SK-N-SH (cell line): ENCODE measurements at regions not wholly inside any gene's neighbourhood (a gene's known extent, or its start where the extent isn't known, plus 50 kb on each side); places are given as distances from the start of the nearest gene placed in this dataset.

Source experiments
- CTCF ChIA-PET: fragments of 300-600, 350-600 bp; formaldehyde crosslinking; extraction: SDS; loops from one replicate; lab custom pipeline; 2021; lab: Yijun Ruan, JAX
- POLR2A ChIA-PET: fragments of 350-600 bp; sonication (Branson Sonifier 250); formaldehyde crosslinking; extraction: SDS; loops from one replicate; lab custom pipeline; 2020; ENCODE audit warnings: antibody characterized with exemption, inconsistent platforms; lab: Yijun Ruan, JAX
- DNase-seq: peaks from one replicate; pipeline ENCODE4 v3.0.0; 2012
- H2AFZ ChIP-seq: fragments of 200-600 bp; sonication (generic); 2 replicates; pipeline ENCODE4 v1.8.1; 2016; ENCODE audit warnings: antibody characterized with exemption, mild to moderate bottlenecking, low read depth
- H3F3A ChIP-seq: fragments of 200-600 bp; sonication (generic); replicated peaks from 2 replicates; pipeline ENCODE3; 2016; ENCODE audit warnings: antibody characterized with exemption, mild to moderate bottlenecking; ENCODE audit not compliant: insufficient read depth
- H3K27ac ChIP-seq, 2 experiments: fragments of 200-500 bp in 1 of 2; fragments of 200-600 bp in 1 of 2; sonication (Bioruptor generic) in 1 of 2; sonication (generic), shearing (Covaris generic) in 1 of 2; 2 replicates each; pipeline versions ENCODE4 v1.5.1 to v1.6.1; 2014 to 2016; ENCODE audit warnings: low read depth in 2 of 2, inconsistent platforms in 1 of 2, low read length in 1 of 2, mild to moderate bottlenecking in 1 of 2, mixed read lengths in 1 of 2
- H3K27me3 ChIP-seq: fragments of 200-600 bp; sonication (generic), shearing (Covaris generic); 2 replicates; pipeline ENCODE4 v1.6.1; 2016; ENCODE audit warnings: mixed run types; ENCODE audit not compliant: insufficient read depth
- H3K36me3 ChIP-seq, 2 experiments: fragments of 200-500 bp in 1 of 2; fragments of 200-600 bp in 1 of 2; sonication (Bioruptor generic) in 1 of 2; sonication (generic) in 1 of 2; replicated peaks in 1 of 2; 2 replicates each; pipeline versions ENCODE3 to v1.5.1; 2014 to 2016; ENCODE audit warnings: low read length in 1 of 2, mild to moderate bottlenecking in 1 of 2; ENCODE audit not compliant: insufficient read depth in 2 of 2, control insufficient read depth in 1 of 2
- H3K4me1 ChIP-seq, 2 experiments: fragments of 200-500 bp in 1 of 2; fragments of 200-600 bp in 1 of 2; sonication (Bioruptor generic) in 1 of 2; sonication (generic), shearing (Covaris generic) in 1 of 2; 2 replicates each; pipeline versions ENCODE4 v1.5.1 to v1.6.1; 2014 to 2016; ENCODE audit warnings: low read depth in 1 of 2, low read length in 1 of 2, mixed run types in 1 of 2; ENCODE audit not compliant: insufficient read depth in 2 of 2, control insufficient read depth in 1 of 2
- H3K4me2 ChIP-seq: fragments of 200-600 bp; sonication (generic), shearing (Covaris generic); 2 replicates; pipeline ENCODE4 v1.6.1; 2017; ENCODE audit warnings: mixed run types
- H3K4me3 ChIP-seq, 2 experiments: fragments of 200-500 bp in 1 of 2; fragments of 200-600 bp in 1 of 2; sonication (Bioruptor generic) in 1 of 2; sonication (generic), shearing (Covaris generic) in 1 of 2; 2 replicates each; pipeline versions ENCODE4 v1.5.1 to v1.8.1; 2014 to 2016; ENCODE audit warnings: low read depth in 2 of 2, inconsistent platforms in 1 of 2, low read length in 1 of 2, mild to moderate bottlenecking in 1 of 2, mixed read lengths in 1 of 2, moderate library complexity in 1 of 2
- H3K79me2 ChIP-seq: fragments of 200-600 bp; sonication (generic); 2 replicates; pipeline ENCODE4 v1.8.1; 2017; ENCODE audit warnings: mild to moderate bottlenecking; ENCODE audit not compliant: insufficient read depth
- H3K9ac ChIP-seq: fragments of 200-600 bp; sonication (generic); 2 replicates; pipeline ENCODE4 v1.6.1; 2017; ENCODE audit warnings: mixed run types
- H3K9me2 ChIP-seq: fragments of 200-600 bp; sonication (generic); 2 replicates; pipeline ENCODE4 v1.6.1; 2017; ENCODE audit warnings: mixed run types
- H3K9me3 ChIP-seq: fragments of 200-600 bp; sonication (generic); 2 replicates; pipeline ENCODE4 v1.6.1; 2017; ENCODE audit warnings: mixed run types, mild to moderate bottlenecking, moderate library complexity
- H4K20me1 ChIP-seq: fragments of 200-600 bp; sonication (generic); 2 replicates; pipeline ENCODE4 v1.6.1; 2017; ENCODE audit warnings: mild to moderate bottlenecking, mixed run types; ENCODE audit not compliant: insufficient read depth
- EP300 ChIP-seq, 2 experiments: IDR thresholded peaks; 2 replicates each; pipeline versions ENCODE4 v1.4.0 to v1.6.1; 2012; ENCODE audit warnings: borderline replicate concordance in 1 of 2, low read depth in 1 of 2, low read length in 1 of 2
- EZH2phosphoT487 ChIP-seq: fragments of 200-600 bp; sonication (generic); IDR thresholded peaks from 2 replicates; pipeline ENCODE4 v1.6.1; 2017; ENCODE audit warnings: low read depth, mixed run types, mild to moderate bottlenecking, antibody characterized with exemption, moderate library complexity, borderline replicate concordance
- FOSL2 ChIP-seq: IDR thresholded peaks from 2 replicates; pipeline ENCODE4 v1.4.0; 2012; ENCODE audit warnings: low read depth, mild to moderate bottlenecking, moderate library complexity, borderline replicate concordance
- FOXJ3 ChIP-seq: sonication (generic); formaldehyde crosslinking; IDR thresholded peaks from 2 replicates; pipeline ENCODE4 v1.5.1; 2020; ENCODE audit warnings: mild to moderate bottlenecking, missing genetic modification reagents
- GATA2 ChIP-seq: sonication (generic); formaldehyde crosslinking; IDR thresholded peaks from 2 replicates; pipeline ENCODE4 v1.5.0; 2020; ENCODE audit warnings: mild to moderate bottlenecking, missing genetic modification reagents
- JUND ChIP-seq: IDR thresholded peaks from 2 replicates; pipeline ENCODE4 v1.4.0; 2012
- MEF2A ChIP-seq: IDR thresholded peaks from 2 replicates; pipeline ENCODE4 v1.4.0; 2012; ENCODE audit warnings: low read depth, borderline replicate concordance
- MXI1 ChIP-seq: IDR thresholded peaks from 2 replicates; pipeline ENCODE4 v1.6.1; 2012; ENCODE audit warnings: mild to moderate bottlenecking, low read depth, low read length, improper control_type of control experiment
- NFIC ChIP-seq: IDR thresholded peaks from 2 replicates; pipeline ENCODE4 v1.4.0; 2012; ENCODE audit warnings: borderline replicate concordance
- RAD21 ChIP-seq: IDR thresholded peaks from 2 replicates; pipeline ENCODE4 v1.6.1; 2012; ENCODE audit warnings: mild to moderate bottlenecking, low read length
- RCOR1 ChIP-seq: fragments of 150-350 bp; IDR thresholded peaks from 2 replicates; pipeline ENCODE4 v1.6.1; 2017; ENCODE audit warnings: antibody characterized with exemption, low read length
- RFX5 ChIP-seq: IDR thresholded peaks from 2 replicates; pipeline ENCODE4 v1.6.1; 2012; ENCODE audit warnings: mild to moderate bottlenecking, improper control_type of control experiment, low read length
- SMC3 ChIP-seq: IDR thresholded peaks from 2 replicates; pipeline ENCODE4 v1.6.1; 2012; ENCODE audit warnings: low read depth, low read length, improper control_type of control experiment
- TAF1 ChIP-seq: IDR thresholded peaks from 2 replicates; pipeline ENCODE4 v1.6.1; 2012; ENCODE audit warnings: low read depth, mild to moderate bottlenecking, low read length, moderate library complexity, borderline replicate concordance
- TCF12 ChIP-seq: IDR thresholded peaks from 2 replicates; pipeline ENCODE4 v1.4.0; 2012
- YY1 ChIP-seq: IDR thresholded peaks from 2 replicates; pipeline ENCODE4 v1.4.0; 2012; ENCODE audit warnings: low read depth, mild to moderate bottlenecking
- WGBS: methylation state at CpG from one replicate; pipeline ENCODE4 v1.1.6; 2017; ENCODE audit warnings: low lambda C conversion rate; 5-methylcytosine and 5-hydroxymethylcytosine counted together
- TF ChIP-seq, protein P1 (sequence below): fragments of 200-600 bp; sonication (generic); IDR thresholded peaks from 2 replicates; pipeline ENCODE4 v1.6.1; 2017; ENCODE audit warnings: antibody characterized with exemption, mild to moderate bottlenecking, moderate library complexity
- TF ChIP-seq, protein P2 (sequence below): IDR thresholded peaks from 2 replicates; pipeline ENCODE4 v1.4.0; 2012; ENCODE audit warnings: low read depth, borderline replicate concordance
- TF ChIP-seq, protein P3 (sequence below): IDR thresholded peaks from 2 replicates; pipeline ENCODE4 v1.6.1; 2012; ENCODE audit warnings: mild to moderate bottlenecking, low read depth, low read length, moderate library complexity
- TF ChIP-seq, protein P4 (sequence below): IDR thresholded peaks from 2 replicates; pipeline ENCODE4 v1.4.0; 2012; ENCODE audit warnings: low read depth

DNA sequence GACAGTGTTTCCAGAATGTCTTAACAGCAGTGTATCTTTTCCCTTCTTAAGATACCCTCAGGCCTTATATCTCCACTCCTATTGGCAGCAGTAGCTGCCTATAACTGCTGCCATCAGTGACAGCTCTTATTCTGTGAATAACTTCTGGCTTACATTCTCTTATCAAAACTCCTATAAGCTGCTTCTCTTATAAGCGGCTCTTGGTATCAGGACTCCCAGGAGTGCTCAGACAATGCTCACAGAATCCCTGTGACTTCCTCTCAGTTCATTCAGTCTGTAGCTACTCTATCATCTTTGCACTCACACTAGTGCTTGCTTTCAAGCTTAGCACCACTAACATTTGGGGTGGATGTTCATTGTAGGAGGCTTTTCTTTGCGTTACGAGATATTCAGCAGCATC is 143.7 kb upstream of the CDH7 start:
- H3K4me2 ChIP-seq: no peak overlapping the region
- H3K4me1 ChIP-seq: no peaks in the 10 kb centered on the region
- no peak overlapping the region for H3K27ac ChIP-seq
- no peak overlapping the region for H3K4me3 ChIP-seq
- no peaks in the 10 kb centered on the region for H3K36me3 ChIP-seq
- no peaks in the 10 kb centered on the region for H3K9me3 ChIP-seq
- no peaks in the 10 kb centered on the region for H3K27me3 ChIP-seq
- H3K9ac ChIP-seq: no peak overlapping the region
- DNase-seq: no peak
- CTCF ChIA-PET: no interaction called here
- TF ChIP-seq EP300 (IDR thresholded peaks at IDR 0.05; ENCODE audit: borderline replicate concordance in 1 of 2, low read depth in 1 of 2, low read length in 1 of 2) (no peak), GATA2 (CRISPR knock-in tag) (no peak), FOXJ3 (CRISPR knock-in tag) (no peak), TAF1 (no peak), MXI1 (no peak), RFX5 (no peak), JUND (no peak), RCOR1 (no peak), MEF2A (no peak)
- TF ChIP-seq, protein P1, sequence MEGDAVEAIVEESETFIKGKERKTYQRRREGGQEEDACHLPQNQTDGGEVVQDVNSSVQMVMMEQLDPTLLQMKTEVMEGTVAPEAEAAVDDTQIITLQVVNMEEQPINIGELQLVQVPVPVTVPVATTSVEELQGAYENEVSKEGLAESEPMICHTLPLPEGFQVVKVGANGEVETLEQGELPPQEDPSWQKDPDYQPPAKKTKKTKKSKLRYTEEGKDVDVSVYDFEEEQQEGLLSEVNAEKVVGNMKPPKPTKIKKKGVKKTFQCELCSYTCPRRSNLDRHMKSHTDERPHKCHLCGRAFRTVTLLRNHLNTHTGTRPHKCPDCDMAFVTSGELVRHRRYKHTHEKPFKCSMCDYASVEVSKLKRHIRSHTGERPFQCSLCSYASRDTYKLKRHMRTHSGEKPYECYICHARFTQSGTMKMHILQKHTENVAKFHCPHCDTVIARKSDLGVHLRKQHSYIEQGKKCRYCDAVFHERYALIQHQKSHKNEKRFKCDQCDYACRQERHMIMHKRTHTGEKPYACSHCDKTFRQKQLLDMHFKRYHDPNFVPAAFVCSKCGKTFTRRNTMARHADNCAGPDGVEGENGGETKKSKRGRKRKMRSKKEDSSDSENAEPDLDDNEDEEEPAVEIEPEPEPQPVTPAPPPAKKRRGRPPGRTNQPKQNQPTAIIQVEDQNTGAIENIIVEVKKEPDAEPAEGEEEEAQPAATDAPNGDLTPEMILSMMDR: no peak
- no peaks in the 10 kb centered on the region for H3K9me2 ChIP-seq
- no peaks in the 10 kb centered on the region for H4K20me1 ChIP-seq
- 36% methylated on average over 3 of the region's 3 CpGs for WGBS
- POLR2A ChIA-PET: no interaction called here
- no peaks in the 10 kb centered on the region for H3K79me2 ChIP-seq
- H3F3A ChIP-seq: no peaks in the 10 kb centered on the region
- no peak overlapping the region for H2AFZ ChIP-seq

DNA sequence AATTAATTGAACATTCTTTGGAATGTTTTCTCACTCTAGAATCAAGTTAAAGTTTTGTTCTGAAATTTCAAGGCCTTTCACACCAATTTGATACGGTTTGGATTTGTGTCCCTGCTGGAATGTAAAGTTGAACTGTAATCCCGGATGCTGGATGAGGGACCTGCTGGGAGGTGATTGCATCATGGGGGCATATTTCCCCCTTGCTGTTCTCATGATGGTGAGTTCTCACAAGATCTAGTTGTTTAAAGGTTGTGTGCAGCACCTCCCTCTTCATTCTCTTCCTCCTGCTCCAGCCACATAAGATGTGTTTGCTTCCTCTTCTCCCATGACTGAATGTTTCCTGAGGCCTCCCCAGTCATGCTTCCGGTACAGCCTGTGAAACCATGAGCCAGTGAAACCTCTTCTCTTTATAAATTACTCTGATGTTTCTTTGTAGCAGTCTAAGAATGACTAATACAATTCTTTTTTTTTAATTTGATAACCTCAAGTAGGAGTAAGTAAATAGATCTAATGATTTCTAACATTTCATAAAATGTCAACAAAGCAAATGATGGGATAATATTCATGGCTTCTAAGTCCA is 144.2 kb upstream of the CDH7 start:
- no peak overlapping the region for H3K27ac ChIP-seq
- TF ChIP-seq FOSL2: no peak
- no peak for TF ChIP-seq TAF1
- TF ChIP-seq, protein P2, sequence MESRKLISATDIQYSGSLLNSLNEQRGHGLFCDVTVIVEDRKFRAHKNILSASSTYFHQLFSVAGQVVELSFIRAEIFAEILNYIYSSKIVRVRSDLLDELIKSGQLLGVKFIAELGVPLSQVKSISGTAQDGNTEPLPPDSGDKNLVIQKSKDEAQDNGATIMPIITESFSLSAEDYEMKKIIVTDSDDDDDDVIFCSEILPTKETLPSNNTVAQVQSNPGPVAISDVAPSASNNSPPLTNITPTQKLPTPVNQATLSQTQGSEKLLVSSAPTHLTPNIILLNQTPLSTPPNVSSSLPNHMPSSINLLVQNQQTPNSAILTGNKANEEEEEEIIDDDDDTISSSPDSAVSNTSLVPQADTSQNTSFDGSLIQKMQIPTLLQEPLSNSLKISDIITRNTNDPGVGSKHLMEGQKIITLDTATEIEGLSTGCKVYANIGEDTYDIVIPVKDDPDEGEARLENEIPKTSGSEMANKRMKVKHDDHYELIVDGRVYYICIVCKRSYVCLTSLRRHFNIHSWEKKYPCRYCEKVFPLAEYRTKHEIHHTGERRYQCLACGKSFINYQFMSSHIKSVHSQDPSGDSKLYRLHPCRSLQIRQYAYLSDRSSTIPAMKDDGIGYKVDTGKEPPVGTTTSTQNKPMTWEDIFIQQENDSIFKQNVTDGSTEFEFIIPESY: no peak
- no peak for TF ChIP-seq RFX5
- TF ChIP-seq NFIC: no peak
- no peak for TF ChIP-seq TCF12
- TF ChIP-seq RAD21: no peak
- no peak for TF ChIP-seq YY1
- TF ChIP-seq EZH2phosphoT487: no peak
- TF ChIP-seq SMC3: no peak
- TF ChIP-seq EP300 (IDR thresholded peaks at IDR 0.05; ENCODE audit: borderline replicate concordance in 1 of 2, low read depth in 1 of 2, low read length in 1 of 2): no peak
- TF ChIP-seq JUND: no peak
- TF ChIP-seq, protein P3, sequence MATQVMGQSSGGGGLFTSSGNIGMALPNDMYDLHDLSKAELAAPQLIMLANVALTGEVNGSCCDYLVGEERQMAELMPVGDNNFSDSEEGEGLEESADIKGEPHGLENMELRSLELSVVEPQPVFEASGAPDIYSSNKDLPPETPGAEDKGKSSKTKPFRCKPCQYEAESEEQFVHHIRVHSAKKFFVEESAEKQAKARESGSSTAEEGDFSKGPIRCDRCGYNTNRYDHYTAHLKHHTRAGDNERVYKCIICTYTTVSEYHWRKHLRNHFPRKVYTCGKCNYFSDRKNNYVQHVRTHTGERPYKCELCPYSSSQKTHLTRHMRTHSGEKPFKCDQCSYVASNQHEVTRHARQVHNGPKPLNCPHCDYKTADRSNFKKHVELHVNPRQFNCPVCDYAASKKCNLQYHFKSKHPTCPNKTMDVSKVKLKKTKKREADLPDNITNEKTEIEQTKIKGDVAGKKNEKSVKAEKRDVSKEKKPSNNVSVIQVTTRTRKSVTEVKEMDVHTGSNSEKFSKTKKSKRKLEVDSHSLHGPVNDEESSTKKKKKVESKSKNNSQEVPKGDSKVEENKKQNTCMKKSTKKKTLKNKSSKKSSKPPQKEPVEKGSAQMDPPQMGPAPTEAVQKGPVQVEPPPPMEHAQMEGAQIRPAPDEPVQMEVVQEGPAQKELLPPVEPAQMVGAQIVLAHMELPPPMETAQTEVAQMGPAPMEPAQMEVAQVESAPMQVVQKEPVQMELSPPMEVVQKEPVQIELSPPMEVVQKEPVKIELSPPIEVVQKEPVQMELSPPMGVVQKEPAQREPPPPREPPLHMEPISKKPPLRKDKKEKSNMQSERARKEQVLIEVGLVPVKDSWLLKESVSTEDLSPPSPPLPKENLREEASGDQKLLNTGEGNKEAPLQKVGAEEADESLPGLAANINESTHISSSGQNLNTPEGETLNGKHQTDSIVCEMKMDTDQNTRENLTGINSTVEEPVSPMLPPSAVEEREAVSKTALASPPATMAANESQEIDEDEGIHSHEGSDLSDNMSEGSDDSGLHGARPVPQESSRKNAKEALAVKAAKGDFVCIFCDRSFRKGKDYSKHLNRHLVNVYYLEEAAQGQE: no peak
- TF ChIP-seq RCOR1: no peak
- TF ChIP-seq, protein P4, sequence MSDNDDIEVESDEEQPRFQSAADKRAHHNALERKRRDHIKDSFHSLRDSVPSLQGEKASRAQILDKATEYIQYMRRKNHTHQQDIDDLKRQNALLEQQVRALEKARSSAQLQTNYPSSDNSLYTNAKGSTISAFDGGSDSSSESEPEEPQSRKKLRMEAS: no peak

More for the DNA sequence above, 144.2 kb upstream of the CDH7 start:
- no peak overlapping the region for H3K9ac ChIP-seq
- H3K4me3 ChIP-seq: no peak overlapping the region
- no peaks in the 10 kb centered on the region for H3K9me3 ChIP-seq
- CTCF ChIA-PET: no interaction called here
- H3K4me1 ChIP-seq: no peaks in the 10 kb centered on the region
- WGBS: 44% methylated on average over 3 of the region's 3 CpGs
- no peaks in the 10 kb centered on the region for H3K36me3 ChIP-seq
- no peaks in the 10 kb centered on the region for H3K9me2 ChIP-seq
- DNase-seq: no peak
- no peaks in the 10 kb centered on the region for H3K27me3 ChIP-seq
- no peak overlapping the region for H2AFZ ChIP-seq
- no peaks in the 10 kb centered on the region for H4K20me1 ChIP-seq
- no peak overlapping the region for H3K4me2 ChIP-seq
- POLR2A ChIA-PET: no interaction called here
- H3F3A ChIP-seq: no peaks in the 10 kb centered on the region
- H3K79me2 ChIP-seq: no peaks in the 10 kb centered on the region
